A549 (cell line): ENCODE measurements at regions not wholly inside any gene's neighbourhood (a gene's known extent, or its start where the extent isn't known, plus 50 kb on each side); places are given as distances from the start of the nearest gene placed in this dataset.

Experiments
- ATAC-seq, 2 experiments: fragments of 200-7000 bp in 1 of 2; fragments of >200 bp in 1 of 2; cut with Nextera tagmentation in 1 of 2; cut with Tn5 transposase in 1 of 2; 3 replicates each; pipeline versions ENCODE4 v1.8.0 to v1.9.1; 2018 to 2020; ENCODE audit warnings: mild to moderate bottlenecking in 1 of 2, moderate library complexity in 1 of 2
- CTCF ChIA-PET: fragments of 300-600 bp; sonication (Branson Sonifier 250); formaldehyde crosslinking; extraction: SDS; loops from one replicate; lab custom pipeline; 2021; ENCODE audit warnings: antibody characterized with exemption, inconsistent platforms; lab: Yijun Ruan, JAX
- POLR2A ChIA-PET: fragments of 350-600 bp; formaldehyde crosslinking; extraction: SDS; loops from one replicate; lab custom pipeline; 2021; ENCODE audit warnings: antibody characterized with exemption, inconsistent platforms; lab: Yijun Ruan, JAX
- DNase-seq, 2 experiments: peaks; one replicate each; pipeline versions ENCODE4 v3.0.0 to v3.0.0-alpha.2; 2011 to 2016; ENCODE audit warnings: low read depth in 1 of 2, low spot score in 1 of 2
- FAIRE-seq: peaks from 2 replicates; lab custom pipeline; 2011; peaks lifted over from hg19 to GRCh38; lab: Jason Lieb, UNC
- H3K27ac ChIP-seq, 2 experiments: fragments of >200 bp; sonication (Bioruptor Twin); formaldehyde crosslinking; 3 replicates each; pipeline ENCODE4 v1.5.1; 2016 to 2017
- H3K4me1 ChIP-seq: fragments of >200 bp; sonication (Bioruptor Twin); formaldehyde crosslinking; 3 replicates; pipeline ENCODE4 v1.6.1; 2016
- H3K4me2 ChIP-seq: fragments of >200 bp; sonication (Bioruptor Twin); formaldehyde crosslinking; 3 replicates; pipeline ENCODE4 v1.6.1; 2016
- H3K4me3 ChIP-seq: fragments of >200 bp; sonication (Bioruptor Twin); formaldehyde crosslinking; 3 replicates; pipeline ENCODE4 v1.5.1; 2016
- H3K9me3 ChIP-seq: fragments of >200 bp; sonication (Bioruptor Twin); formaldehyde crosslinking; 3 replicates; pipeline ENCODE4 v1.6.1; 2016
- CTCF ChIP-seq: fragments of >200 bp; sonication (Bioruptor Twin); formaldehyde crosslinking; IDR thresholded peaks from 3 replicates; pipeline ENCODE4 v1.5.1; 2016
- ELK1 ChIP-seq: fragments of 150-350 bp; IDR thresholded peaks from 2 replicates; pipeline ENCODE4 v1.6.1; 2014; ENCODE audit warnings: low read depth, mild to moderate bottlenecking, low read length
- EP300 ChIP-seq, 2 experiments: fragments of >200 bp; sonication (Bioruptor Twin); formaldehyde crosslinking; IDR thresholded peaks; 2 replicates in 1 of 2; 3 replicates in 1 of 2; pipeline ENCODE4 v1.6.1; 2016 to 2017
- FOSB ChIP-seq: fragments of 250-450 bp; sonication (Bioruptor Pico); IDR thresholded peaks from 2 replicates; pipeline ENCODE4 v1.5.0; 2020; ENCODE audit warnings: mild to moderate bottlenecking, moderate library complexity
- FOXS1 ChIP-seq: fragments of 250-450 bp; sonication (Bioruptor Pico); IDR thresholded peaks from 2 replicates; pipeline ENCODE4 v1.5.0; 2020; ENCODE audit warnings: mild to moderate bottlenecking, moderate library complexity
- GATA3 ChIP-seq: IDR thresholded peaks from 2 replicates; pipeline ENCODE4 v1.6.1; 2012; ENCODE audit warnings: borderline replicate concordance
- HES2 ChIP-seq: fragments of >200 bp; sonication (Bioruptor Twin); formaldehyde crosslinking; IDR thresholded peaks from 2 replicates; pipeline ENCODE4 v1.6.1; 2016
- JUN ChIP-seq, 2 experiments: fragments of >200 bp; sonication (Bioruptor Twin); formaldehyde crosslinking; IDR thresholded peaks; 2 replicates in 1 of 2; 3 replicates in 1 of 2; pipeline ENCODE4 v1.6.1; 2016 to 2017
- KDM5A ChIP-seq: fragments of 200-600 bp; sonication (generic); IDR thresholded peaks from 2 replicates; pipeline ENCODE4 v1.6.1; 2016; ENCODE audit warnings: antibody characterized with exemption, mild to moderate bottlenecking
- MAX ChIP-seq: IDR thresholded peaks from 2 replicates; pipeline ENCODE4 v1.6.1; 2012
- NFE2L2 ChIP-seq: fragments of 150-350 bp; conservative IDR thresholded peaks from 2 replicates; pipeline ENCODE4 v1.6.1; 2014; ENCODE audit warnings: low read length
- NPAS2 ChIP-seq: fragments of 250-450 bp; sonication (Bioruptor Pico); IDR thresholded peaks from 2 replicates; pipeline ENCODE4 v1.8.0; 2022; ENCODE audit warnings: mild to moderate bottlenecking, moderate library complexity, borderline replicate concordance
- NR3C1 ChIP-seq: fragments of >200 bp; sonication (Bioruptor Twin); formaldehyde crosslinking; IDR thresholded peaks from 3 replicates; pipeline ENCODE4 v1.6.1; 2017
- PBX3 ChIP-seq: IDR thresholded peaks from 2 replicates; pipeline ENCODE4 v1.6.1; 2012
- POLR2A ChIP-seq: IDR thresholded peaks from 2 replicates; pipeline ENCODE4 v1.6.1; 2012; ENCODE audit warnings: mild to moderate bottlenecking, low read length
- REST ChIP-seq: fragments of 200-600 bp; sonication (generic); IDR thresholded peaks from 2 replicates; pipeline ENCODE4 v1.6.1; 2016; ENCODE audit warnings: antibody characterized with exemption, mild to moderate bottlenecking, moderate library complexity
- SREBF2 ChIP-seq: fragments of 450-650 bp; IDR thresholded peaks from 2 replicates; pipeline ENCODE4 v1.6.1; 2014; ENCODE audit warnings: mild to moderate bottlenecking, moderate library complexity
- TP53 ChIP-seq: fragments of 250-450 bp; sonication (Bioruptor Pico); IDR thresholded peaks from 2 replicates; pipeline ENCODE4 v1.5.0; 2021; ENCODE audit warnings: mild to moderate bottlenecking, moderate library complexity
- USF2 ChIP-seq: fragments of 450-650 bp; IDR thresholded peaks from 2 replicates; pipeline ENCODE4 v1.6.1; 2014; ENCODE audit warnings: antibody characterized with exemption
- WGBS: methylation state at CpG from one replicate; pipeline ENCODE4 v1.1.6; 2017; ENCODE audit errors: missing lambda C conversion rate; 5-methylcytosine and 5-hydroxymethylcytosine counted together

- POLR2A ChIA-PET = no interaction called here
- TF ChIP-seq REST = no peak
- TF ChIP-seq SREBF2 = no peak
- TF ChIP-seq NPAS2 = no peak
- no peak for TF ChIP-seq PBX3
- no peak for TF ChIP-seq FOXS1 (CRISPR knock-in tag)
- TF ChIP-seq HES2 = no peak
- no peak for TF ChIP-seq KDM5A
- no peak for TF ChIP-seq TP53 (CRISPR knock-in tag)
- no peak for TF ChIP-seq CTCF
- TF ChIP-seq EP300 (IDR thresholded peaks at IDR 0.05) = no peak
- no peak for TF ChIP-seq POLR2A
- TF ChIP-seq JUN (IDR thresholded peaks at IDR 0.05) = no peak
- no peak for TF ChIP-seq ELK1
- TF ChIP-seq MAX = no peak
- TF ChIP-seq FOSB = no peak
- TF ChIP-seq GATA3 = no peak
- H3K27ac ChIP-seq = no peak overlapping the region
- CTCF ChIA-PET = interaction anchor here (1.0 kb wide), 1 partner anchor 92 kb away, joined by 3 read pairs; no protein-coding TSS in a partner anchor
- no peak overlapping the region for H3K4me2 ChIP-seq
- no peaks in the 10 kb centered on the region for H3K4me1 ChIP-seq
- DNase-seq = no peak
- no peak for ATAC-seq
- no peaks in the 10 kb centered on the region for H3K9me3 ChIP-seq
- WGBS = 39% methylated on average over 2 of the region's 2 CpGs
- H3K4me3 ChIP-seq = no peak overlapping the region
- no peak for FAIRE-seq
These were observed 51.5 kb upstream of the ZNF644 start for GRCh38 chr1:91073299-91073698.

GRCh38 chr1:91071838-91072237 lies 50.0 kb upstream of the ZNF644 start:
- DNase-seq (no peak), FAIRE-seq (no peak), ATAC-seq (no peak)
- no peak overlapping the region for H3K4me2 ChIP-seq
- CTCF ChIA-PET = no interaction called here
- no peaks in the 10 kb centered on the region for H3K9me3 ChIP-seq
- WGBS = 57% methylated on average over 5 of the region's 5 CpGs
- H3K4me1 ChIP-seq = no peaks in the 10 kb centered on the region
- no peak overlapping the region for H3K27ac ChIP-seq
- H3K4me3 ChIP-seq = no peak overlapping the region
- POLR2A ChIA-PET = no interaction called here
- TF ChIP-seq FOXS1 (CRISPR knock-in tag) (no peak), NFE2L2 (no peak), NR3C1 (no peak), USF2 (no peak)
- TF ChIP-seq, all 56 proteins: peak for 0
